Fibroblast of skin of left biceps (primary cell): ENCODE measurements at regions not wholly inside any gene's neighbourhood (a gene's known extent, or its start where the extent isn't known, plus 50 kb on each side); places are given as distances from the start of the nearest gene placed in this dataset.

Source experiments
- DNase-seq, 2 experiments: peaks; one replicate each; pipeline ENCODE4 v3.0.0-alpha.2; 2013; ENCODE audit warnings: low read depth in 2 of 2

GRCh38 chr12:92363295-92364146 is 217.9 kb upstream of the BTG1 start:
- DNase-seq = peak; percentile 18 to 20

DNA sequence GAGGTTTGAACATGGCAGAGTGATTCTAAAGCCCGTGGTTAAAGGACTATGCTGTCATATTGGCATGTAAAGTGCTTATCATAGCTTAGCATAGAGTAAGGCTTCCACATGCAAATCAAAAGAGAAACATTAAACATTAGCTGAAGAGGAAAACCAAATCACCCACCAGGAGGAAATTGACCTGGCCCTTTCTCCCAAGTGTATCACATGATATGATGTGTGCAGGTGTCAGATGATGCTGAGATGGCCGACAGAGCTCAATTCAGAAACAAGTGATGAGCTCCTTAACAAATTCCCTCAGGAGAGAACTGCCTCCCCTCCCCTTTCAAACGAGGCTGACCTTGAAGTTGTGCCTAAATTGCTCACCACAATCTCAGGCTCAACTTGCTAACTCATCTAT is 217.1 kb upstream of the BTG1 start:
- no peak for DNase-seq

DNA sequence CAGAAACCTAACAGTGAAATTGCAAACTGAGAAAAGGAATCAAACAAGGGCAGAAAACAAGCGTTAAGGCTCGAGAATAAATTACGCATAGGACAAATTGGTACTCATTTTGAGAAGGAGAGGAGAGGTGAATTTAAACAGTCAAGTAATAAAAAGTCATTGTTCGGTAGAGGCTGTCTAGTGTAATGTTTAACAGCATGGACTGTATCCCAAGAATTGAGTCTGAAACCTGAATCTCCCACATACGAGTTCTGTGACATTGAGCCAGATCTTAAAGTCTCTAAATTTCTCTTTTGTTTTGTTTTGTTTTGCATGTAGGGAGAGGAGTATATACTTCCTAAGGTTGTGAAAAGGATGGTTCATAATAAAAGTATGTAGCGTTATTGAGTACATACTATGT is 216.5 kb upstream of the BTG1 start:
- no peak for DNase-seq

GRCh38 chr12:92360543-92360942 is 214.9 kb upstream of the BTG1 start:
- no peak for DNase-seq

- no peak for DNase-seq
These were observed 214.0 kb upstream of the BTG1 start for GRCh38 chr12:92359581-92360209.

DNA sequence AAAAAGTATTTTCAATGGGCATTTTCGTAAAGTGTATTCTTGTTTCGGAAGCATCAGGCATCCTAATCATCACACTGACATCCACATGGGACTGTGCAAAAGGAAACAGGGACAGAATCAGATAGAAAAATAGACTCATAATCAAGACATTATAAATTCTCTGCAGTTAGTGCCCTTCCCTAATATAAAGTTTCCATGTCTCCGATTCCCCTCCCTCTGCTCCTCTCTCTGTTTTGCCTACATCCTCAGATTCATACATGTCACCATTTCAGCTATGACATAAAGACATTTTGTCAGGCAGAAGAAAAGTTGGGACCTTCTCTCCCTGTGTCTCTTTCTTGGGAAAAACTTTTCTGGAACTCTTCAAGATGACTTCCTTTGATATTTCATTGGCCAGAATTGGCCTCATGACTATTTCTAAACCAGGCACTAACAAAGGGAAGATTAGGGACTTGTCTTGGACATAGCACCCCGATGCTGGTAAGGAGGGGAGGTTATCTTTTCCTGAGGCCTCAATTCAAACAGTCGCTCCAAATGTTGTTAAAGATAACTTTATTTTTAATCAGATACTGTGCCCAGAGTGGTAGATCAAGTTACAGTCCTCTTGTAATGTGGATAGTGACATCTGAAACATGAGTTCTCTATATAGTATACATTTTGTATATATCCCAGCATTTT is 212.1 kb upstream of the BTG1 start:
- no peak for DNase-seq

DNA sequence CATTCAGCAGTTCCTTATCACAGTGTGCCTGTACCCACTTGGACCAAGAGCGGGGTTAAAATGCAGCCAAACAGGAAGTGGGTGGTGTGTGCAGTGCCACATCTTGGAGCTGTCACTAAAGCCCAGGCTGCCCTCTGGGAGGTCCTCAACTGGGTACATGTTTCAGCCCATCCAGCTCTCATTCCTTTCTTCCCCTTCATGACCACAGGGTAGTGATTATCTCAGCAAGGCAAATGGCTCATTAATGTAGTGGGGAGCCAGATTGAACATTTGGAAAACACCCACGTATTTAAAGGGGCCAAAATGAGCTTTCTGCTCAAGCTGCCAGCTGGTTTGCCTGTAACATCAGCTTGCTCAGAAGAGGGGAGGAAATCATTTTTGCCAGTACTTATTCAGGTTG is 210.8 kb upstream of the BTG1 start:
- no peak for DNase-seq

- no peak for DNase-seq
These were observed 204.0 kb upstream of the BTG1 start for GRCh38 chr12:92349635-92350034.

GRCh38 chr12:92342574-92342973 is 196.9 kb upstream of the BTG1 start:
- no peak for DNase-seq

GRCh38 chr12:92341065-92341668 is 195.5 kb upstream of the BTG1 start:
- DNase-seq = no peak

DNA sequence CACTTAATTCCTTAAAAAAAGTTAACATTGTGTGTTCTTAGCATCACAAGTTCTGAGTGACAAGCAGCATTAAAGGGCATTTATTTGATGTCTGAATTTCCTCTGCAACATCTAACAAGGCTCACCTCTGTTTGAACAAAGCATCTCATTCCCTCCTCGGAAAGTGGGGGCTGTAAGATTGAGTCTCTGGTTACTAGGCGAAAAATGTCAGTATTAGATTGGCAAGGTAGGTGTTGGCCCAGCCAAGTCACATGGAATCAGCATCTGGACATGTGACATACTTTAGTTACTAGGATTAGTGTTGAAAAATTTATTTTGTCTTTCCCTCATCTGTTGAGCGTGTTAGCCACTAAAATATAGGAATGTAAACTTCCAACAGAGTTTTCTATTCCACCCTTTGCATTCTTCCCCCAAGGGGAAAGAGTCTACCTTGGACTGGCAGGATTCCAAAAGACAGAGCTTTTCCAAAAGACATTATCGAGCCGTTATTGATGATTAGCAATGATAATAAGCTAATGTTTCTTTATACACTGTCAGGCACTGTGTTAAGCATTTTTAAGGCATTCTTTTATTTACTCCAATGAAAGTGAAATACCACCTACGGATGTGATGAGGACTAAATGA is 194.9 kb upstream of the BTG1 start:
- no peak for DNase-seq

DNA sequence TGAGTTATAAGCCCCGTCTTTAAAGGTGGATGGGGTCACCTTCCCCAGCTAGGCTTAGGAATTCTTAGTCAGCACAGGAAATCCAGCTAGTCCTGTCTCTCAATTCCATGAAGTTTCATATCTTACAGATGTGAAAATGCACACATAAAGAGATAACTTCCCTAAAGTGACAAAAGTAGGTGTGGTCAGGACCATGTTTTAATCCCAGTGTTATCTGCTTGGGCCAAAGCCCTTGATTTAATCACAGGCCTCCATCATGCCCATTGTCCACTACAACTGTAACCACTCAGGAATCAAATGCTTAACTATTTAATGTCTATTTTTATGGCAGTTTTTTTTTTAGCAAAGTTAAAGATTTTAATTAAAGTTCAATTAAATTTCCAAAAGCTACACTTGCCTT is 194.4 kb upstream of the BTG1 start:
- DNase-seq = no peak

- no peak for DNase-seq
These were observed 193.7 kb upstream of the BTG1 start for GRCh38 chr12:92339198-92339821.

DNA sequence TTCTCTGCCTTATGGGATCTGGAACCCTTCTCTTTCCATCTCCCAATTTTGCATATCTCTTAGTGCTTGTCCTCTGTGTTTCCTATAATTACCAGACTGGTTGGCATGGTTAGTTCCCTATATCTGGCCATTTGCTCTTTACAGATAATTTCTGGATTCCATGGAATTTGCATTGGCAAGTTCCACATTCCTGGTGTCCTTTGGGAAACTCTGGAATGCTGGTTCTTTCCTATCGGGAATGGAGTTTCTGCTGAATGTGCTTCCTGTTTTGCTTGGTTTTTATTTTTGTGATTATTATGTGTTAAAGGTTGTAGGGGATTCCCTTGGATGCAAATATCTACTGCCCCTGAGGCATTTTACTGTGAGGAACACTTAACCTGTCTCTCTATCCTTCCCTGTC is 193.0 kb upstream of the BTG1 start:
- peak in 1 of 2 experiments; percentile 6 for DNase-seq

DNA sequence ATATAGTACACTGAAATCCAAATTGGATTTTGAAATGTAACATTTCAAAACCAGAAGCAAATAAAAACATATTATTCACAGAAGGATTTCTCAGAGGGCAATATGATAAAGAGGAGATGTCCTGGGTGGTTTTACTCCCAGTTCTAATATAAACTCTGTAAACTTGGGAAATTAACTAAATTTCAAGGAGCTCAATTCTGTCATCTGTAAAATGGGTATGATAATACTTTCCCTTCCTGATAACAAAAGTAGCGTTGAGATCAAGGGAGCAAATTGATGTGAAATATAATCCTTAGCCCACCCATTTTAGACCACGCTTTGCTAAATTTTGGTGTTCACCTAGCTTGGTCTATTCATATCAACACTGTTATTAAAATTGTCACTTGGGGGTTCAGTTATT is 192.5 kb upstream of the BTG1 start:
- DNase-seq = no peak

DNA sequence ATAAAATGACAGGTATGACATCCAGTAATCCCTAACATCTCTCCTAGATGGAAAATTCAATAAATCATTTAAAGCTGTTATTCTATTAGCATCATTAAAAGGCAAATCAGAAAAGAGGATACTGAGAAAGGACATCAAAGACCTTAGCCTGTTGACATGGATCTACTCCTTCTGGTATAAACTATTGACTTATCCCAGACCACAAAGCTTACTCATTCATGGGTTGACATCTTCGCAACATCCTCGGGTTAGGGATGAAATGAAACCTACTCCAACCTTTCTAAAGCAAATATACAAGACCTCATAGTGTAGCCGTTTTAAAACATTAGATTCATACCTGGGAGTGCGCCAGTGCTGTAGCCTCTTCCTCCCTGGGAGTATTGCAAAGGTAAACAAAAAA is 191.5 kb upstream of the BTG1 start:
- no peak for DNase-seq

DNA sequence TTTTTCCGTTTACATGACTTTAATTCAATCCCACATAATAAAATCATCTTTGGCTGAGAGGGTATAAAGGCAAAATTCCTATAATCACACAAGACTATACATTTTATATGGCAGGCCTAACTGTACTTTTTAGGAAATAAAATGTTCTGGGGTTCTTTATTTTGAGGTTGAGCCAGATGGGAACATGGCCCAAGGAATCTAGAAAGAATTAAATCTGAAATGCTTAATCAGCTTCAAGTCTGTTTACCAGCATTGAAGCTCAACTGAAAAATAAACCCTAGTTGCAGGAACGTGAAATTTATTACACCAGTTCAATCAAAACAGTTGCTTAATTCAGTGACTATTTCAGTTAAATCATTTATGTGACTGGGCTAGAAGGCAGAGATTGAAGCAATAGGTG is 191.0 kb upstream of the BTG1 start:
- no peak for DNase-seq

- DNase-seq = no peak
These were observed 190.2 kb upstream of the BTG1 start for GRCh38 chr12:92335831-92336230.

DNA sequence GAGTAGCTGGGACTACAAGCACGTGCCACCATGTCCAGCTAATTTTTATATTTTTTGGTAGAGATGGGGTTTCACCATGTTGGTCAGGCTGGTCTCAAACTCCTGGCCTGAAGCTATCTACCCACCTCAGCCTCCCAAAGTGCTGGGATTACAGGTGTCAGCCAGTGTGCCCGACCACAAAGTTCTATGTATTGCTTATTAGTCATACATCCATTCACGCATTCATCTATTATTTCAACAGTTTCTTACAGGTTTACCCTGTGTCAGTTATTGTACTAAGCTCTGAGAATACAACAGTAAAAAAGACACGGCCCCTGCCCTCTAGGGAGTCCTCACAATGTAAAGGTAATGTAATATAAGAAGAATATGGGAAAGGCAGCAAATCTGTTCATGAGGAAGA is 188.9 kb upstream of the BTG1 start:
- no peak for DNase-seq

DNA sequence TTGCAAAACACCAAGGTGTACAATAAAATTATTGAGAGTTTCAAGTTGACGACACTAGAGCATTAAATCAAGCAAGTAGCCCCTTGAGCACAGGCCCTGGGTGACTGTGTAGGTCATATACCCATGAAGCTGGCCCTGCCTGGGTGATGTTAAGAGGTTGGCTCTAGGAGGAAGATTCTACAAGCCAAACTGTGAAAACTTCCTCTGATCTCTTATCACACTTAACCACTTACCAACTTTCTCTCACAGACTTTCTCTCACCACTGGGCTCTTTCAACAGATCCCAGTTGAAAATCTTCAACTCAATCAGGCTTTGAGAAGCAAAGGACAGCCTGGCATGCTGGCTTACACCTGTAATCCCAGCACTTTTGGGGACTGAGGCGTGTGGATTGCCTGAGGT is 186.9 kb upstream of the BTG1 start:
- DNase-seq = no peak

GRCh38 chr12:92331383-92331782 is 185.7 kb upstream of the BTG1 start:
- no peak for DNase-seq

- DNase-seq = no peak
These were observed 185.0 kb upstream of the BTG1 start for GRCh38 chr12:92330654-92331053.
